MCF 10A (cell line): ENCODE measurements at regions not wholly inside any gene's neighbourhood (a gene's known extent, or its start where the extent isn't known, plus 50 kb on each side); places are given as distances from the start of the nearest gene placed in this dataset.
A peak's percentile ranks its signal among the peaks of the same experiment; 100 is the strongest.

ENCODE experiments used
- BruUV-seq: library from RNA; stranded (reverse); fragments of 400-500 nt; replicated peaks from 2 replicates; lab custom pipeline; 2021; lab: Mats Ljungman, UMichigan
- CTCF ChIA-PET: fragments of 300-600 bp; sonication (Branson Sonifier 250); formaldehyde crosslinking; extraction: SDS; loops from one replicate; lab custom pipeline; 2021; ENCODE audit warnings: antibody characterized with exemption, inconsistent platforms; lab: Yijun Ruan, JAX
- POLR2A ChIA-PET: fragments of 300-600, 350-650 bp; sonication (Branson Sonifier 250); formaldehyde crosslinking; extraction: SDS; loops from one replicate; lab custom pipeline; 2020; ENCODE audit warnings: antibody characterized with exemption, inconsistent platforms; lab: Yijun Ruan, JAX
- DNase-seq: peaks from one replicate; pipeline ENCODE4 v3.0.0-alpha.2; 2018; ENCODE audit not compliant: unreplicated experiment
- H3K27ac Mint-ChIP-seq: one replicate; pipeline ENCODE4 v1.8.0; 2022; ENCODE audit warnings: mild to moderate bottlenecking, low read depth, mixed read lengths; ENCODE audit not compliant: unreplicated experiment
- H3K27me3 Mint-ChIP-seq: one replicate; pipeline ENCODE4 v1.8.0; 2022; ENCODE audit warnings: mixed read lengths; ENCODE audit not compliant: insufficient read depth, unreplicated experiment
- H3K36me3 Mint-ChIP-seq: one replicate; pipeline ENCODE4 v1.8.0; 2022; ENCODE audit warnings: mild to moderate bottlenecking, moderate library complexity, mixed read lengths; ENCODE audit not compliant: insufficient read depth, unreplicated experiment
- H3K4me1 Mint-ChIP-seq: one replicate; pipeline ENCODE4 v1.8.0; 2022; ENCODE audit warnings: mixed read lengths; ENCODE audit not compliant: insufficient read depth, unreplicated experiment
- H3K4me3 Mint-ChIP-seq: one replicate; pipeline ENCODE4 v1.8.0; 2022; ENCODE audit warnings: mild to moderate bottlenecking, moderate library complexity, mixed read lengths; ENCODE audit not compliant: unreplicated experiment
- H3K9me3 Mint-ChIP-seq: one replicate; pipeline ENCODE4 v1.8.0; 2022; ENCODE audit warnings: mixed read lengths; ENCODE audit not compliant: unreplicated experiment
- CTCF ChIP-seq: fragments of 200-600 bp; IDR thresholded peaks from one replicate; pipeline ENCODE4 v1.8.0; 2022; ENCODE audit warnings: antibody characterized with exemption, mild to moderate bottlenecking; ENCODE audit not compliant: unreplicated experiment
- intact Hi-C: fragments of 100-400 bp; cut with micrococcal nuclease; formaldehyde crosslinking; loops from 2 replicates; pipeline ENCODE4 v1.14.1; 2022

GRCh38 chr6:22030730-22031619 is 265.9 kb downstream of the PRL start:
- CTCF ChIA-PET = no interaction called here
- TF ChIP-seq CTCF = no peak
- no peak for DNase-seq
- H3K4me3 Mint-ChIP-seq = no peak overlapping the region
- POLR2A ChIA-PET = no interaction called here
- no peaks in the 10 kb centered on the region for H3K4me1 Mint-ChIP-seq
- no peaks in the 10 kb centered on the region for H3K27me3 Mint-ChIP-seq
- no peak overlapping the region for H3K27ac Mint-ChIP-seq
- H3K36me3 Mint-ChIP-seq = no peaks in the 10 kb centered on the region
- BruUV-seq = no TSS peak
- H3K9me3 Mint-ChIP-seq = no peaks in the 10 kb centered on the region
- intact Hi-C loops = no loop called here

- no peaks in the 10 kb centered on the region for H3K36me3 Mint-ChIP-seq
- intact Hi-C loops = no loop called here
- no peak for DNase-seq
- H3K4me3 Mint-ChIP-seq = no peak overlapping the region
- H3K9me3 Mint-ChIP-seq = no peaks in the 10 kb centered on the region
- ChIA-PET POLR2A (interaction anchor here (0.8 to 0.9 kb wide), 2 partner anchors 439 to 448 kb away, joined by 3 read pairs; no protein-coding TSS in a partner anchor), CTCF (interaction anchor here (0.6 kb wide), 1 partner anchor 146 kb away, joined by 3 read pairs; no protein-coding TSS in a partner anchor)
- no peaks in the 10 kb centered on the region for H3K27me3 Mint-ChIP-seq
- peaks cover 9% of the 10 kb centered on the region for H3K4me1 Mint-ChIP-seq
- H3K27ac Mint-ChIP-seq = no peak overlapping the region
- TF ChIP-seq CTCF = no peak
- no TSS peak for BruUV-seq
These were observed 261.1 kb downstream of the PRL start for GRCh38 chr6:22035690-22036089.

GRCh38 chr6:22036275-22036674 is 260.6 kb downstream of the PRL start:
- Mint-ChIP-seq H3K27ac (no peak overlapping the region), H3K9me3 (no peaks in the 10 kb centered on the region), H3K4me1 (peaks cover 9% of the 10 kb centered on the region), H3K36me3 (no peaks in the 10 kb centered on the region), H3K27me3 (no peaks in the 10 kb centered on the region), H3K4me3 (no peak overlapping the region)
- TF ChIP-seq CTCF = no peak
- DNase-seq = peak; percentile 54
- POLR2A ChIA-PET = interaction anchor here (0.9 kb wide), 1 partner anchor 448 kb away, joined by 3 read pairs; no protein-coding TSS in a partner anchor
- intact Hi-C loops = no loop called here
- BruUV-seq = no TSS peak
- CTCF ChIA-PET = no interaction called here

GRCh38 chr6:22036699-22037098 is 260.1 kb downstream of the PRL start:
- no peak for TF ChIP-seq CTCF
- H3K27ac Mint-ChIP-seq = no peak overlapping the region
- no peaks in the 10 kb centered on the region for H3K9me3 Mint-ChIP-seq
- no TSS peak for BruUV-seq
- no peaks in the 10 kb centered on the region for H3K36me3 Mint-ChIP-seq
- H3K27me3 Mint-ChIP-seq = no peaks in the 10 kb centered on the region
- no peak overlapping the region for H3K4me3 Mint-ChIP-seq
- intact Hi-C loops = no loop called here
- CTCF ChIA-PET = no interaction called here
- POLR2A ChIA-PET = no interaction called here
- H3K4me1 Mint-ChIP-seq = peaks cover 9% of the 10 kb centered on the region
- no peak for DNase-seq
